GM21786 (cell line): ENCODE measurements at regions not wholly inside any gene's neighbourhood (a gene's known extent, or its start where the extent isn't known, plus 50 kb on each side); places are given as distances from the start of the nearest gene placed in this dataset.

Experiments
- ATAC-seq: cut with Tn5 transposase; IDR thresholded peaks from one replicate; pipeline ENCODE4 v1.9.1; 2021; ENCODE audit not compliant: unreplicated experiment

DNA sequence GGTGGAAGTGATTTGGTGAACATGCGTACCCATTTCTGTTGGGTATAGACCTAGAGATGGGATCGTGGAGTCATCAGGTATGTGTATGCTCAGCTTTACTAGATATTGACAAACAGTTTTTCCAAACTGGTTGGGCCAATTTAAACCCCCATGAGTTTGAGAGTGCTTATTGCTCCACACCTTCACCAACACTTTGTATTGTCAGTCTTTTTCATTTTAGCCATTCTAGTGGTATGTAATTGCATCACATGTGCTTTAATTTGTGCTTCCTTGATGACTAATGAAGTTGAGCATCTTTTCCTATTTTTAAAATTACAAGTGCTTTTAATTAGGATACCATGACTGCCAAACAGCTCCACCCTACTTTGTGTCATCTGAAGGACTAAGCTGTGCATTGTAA lies 158.9 kb upstream of the AKIRIN2 start:
- ATAC-seq = no peak

DNA sequence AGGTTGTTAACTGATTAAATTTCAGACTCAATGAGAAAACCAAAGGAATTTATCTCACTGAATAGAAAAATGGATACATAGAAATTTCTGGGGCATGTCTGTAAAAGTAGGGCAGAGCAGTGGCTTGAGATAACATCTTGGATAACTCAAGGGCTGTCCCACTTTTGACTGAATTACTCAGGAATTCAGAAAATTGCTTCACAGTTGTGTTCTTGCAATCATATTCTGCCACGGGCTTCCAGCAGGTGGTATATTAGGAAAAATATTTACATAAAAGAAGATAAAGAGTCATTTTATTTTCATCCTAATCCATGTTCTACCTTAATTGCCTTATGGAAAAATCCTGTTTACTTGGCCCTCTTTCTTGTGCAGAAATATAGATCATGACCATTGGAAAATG lies 156.4 kb upstream of the AKIRIN2 start:
- ATAC-seq = no peak

DNA sequence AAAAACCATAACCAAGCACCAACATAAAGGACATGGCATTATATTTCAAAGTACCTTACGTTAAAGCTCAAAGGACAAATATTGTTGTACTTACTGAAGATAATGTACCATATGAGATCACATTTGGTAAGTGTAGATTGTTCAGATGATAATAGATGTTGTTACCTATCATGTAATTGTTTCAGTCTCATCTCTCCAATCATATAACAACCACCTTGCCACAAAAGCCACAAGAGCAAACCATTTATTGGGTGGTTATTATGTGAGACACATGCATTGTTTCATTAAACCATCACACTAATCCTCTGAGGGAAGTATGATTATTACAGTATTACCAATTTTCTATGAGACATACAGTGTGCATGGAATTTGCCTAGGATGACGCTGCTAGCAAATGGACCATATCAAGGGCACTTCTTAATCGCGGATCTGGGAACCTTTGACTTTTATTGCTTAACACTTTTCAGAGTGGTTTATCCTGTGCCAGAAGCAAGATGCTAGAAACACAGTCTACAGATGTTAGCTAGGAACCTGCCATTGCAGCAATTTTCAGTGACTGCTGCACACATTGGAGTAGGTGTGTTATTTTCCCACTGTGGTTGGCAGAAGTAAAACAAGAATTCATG lies 149.8 kb upstream of the AKIRIN2 start:
- no peak for ATAC-seq

DNA sequence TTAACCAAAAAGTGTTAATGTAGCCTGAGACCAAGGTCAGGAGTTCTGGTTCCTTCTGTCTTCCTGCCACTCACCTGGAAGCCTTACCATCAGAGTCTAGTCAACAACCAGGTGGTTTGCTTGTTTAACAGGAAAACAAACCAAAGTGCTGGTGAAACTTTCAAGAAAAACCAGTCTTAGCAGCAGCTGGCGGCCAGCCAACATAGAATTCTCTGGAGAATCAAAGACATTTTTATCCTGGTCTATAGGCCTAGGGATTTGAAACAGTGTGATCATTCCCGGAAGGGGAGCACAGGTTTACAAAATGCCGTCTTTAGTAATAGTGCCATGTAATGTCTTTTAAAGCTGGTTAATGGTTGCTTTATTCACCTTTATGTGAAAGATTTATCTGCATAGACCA lies 146.6 kb upstream of the AKIRIN2 start:
- no peak for ATAC-seq

DNA sequence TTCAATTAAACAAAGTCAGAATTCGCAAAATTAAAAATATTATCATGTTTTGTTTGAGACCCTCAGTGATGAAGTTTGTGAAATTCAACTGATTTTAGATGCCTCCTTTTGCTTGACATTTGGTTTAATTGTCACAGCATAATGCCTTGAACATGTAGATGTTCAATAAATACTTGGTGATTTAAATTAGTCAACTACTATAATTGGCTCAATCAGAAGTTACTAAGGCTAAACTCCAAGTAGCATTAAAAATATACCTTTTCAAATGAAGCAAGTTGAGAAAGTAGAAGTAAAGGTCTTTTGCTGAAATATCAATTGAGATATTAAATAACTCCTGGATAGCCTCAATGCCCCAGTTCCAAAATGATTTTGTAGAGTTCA lies 145.8 kb upstream of the AKIRIN2 start:
- ATAC-seq = no peak

DNA sequence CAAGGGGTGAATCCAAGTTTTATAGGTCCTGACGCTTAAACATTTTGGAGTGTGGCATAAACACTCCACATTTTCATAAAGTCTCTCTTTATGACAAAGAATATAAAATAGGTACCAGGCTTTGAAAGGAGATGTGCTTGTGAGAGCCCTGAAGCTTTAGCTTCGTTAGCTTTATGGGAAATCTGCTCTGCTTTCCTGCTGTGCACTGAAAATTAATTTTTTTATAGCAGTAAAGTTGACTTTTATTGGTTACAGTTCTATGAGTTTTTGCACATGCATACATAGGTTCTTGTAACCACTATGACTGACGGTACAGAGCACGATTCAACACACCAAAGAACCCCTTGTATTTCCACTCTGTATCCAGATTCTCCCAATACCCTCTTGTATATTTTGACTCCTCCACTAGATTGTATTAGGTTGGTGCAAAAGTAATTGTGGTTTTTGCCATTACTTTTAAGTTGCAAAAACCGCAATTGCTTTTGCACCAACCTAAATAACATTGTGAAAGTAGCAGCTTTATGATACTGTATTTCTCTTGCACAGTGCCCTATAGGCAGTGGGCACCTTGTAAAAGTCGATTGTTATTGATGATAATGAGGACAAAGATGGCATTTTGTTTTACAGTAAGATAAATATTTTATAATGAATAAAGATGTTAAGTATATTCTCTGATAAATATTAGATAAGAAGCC lies 145.2 kb upstream of the AKIRIN2 start:
- ATAC-seq = no peak

DNA sequence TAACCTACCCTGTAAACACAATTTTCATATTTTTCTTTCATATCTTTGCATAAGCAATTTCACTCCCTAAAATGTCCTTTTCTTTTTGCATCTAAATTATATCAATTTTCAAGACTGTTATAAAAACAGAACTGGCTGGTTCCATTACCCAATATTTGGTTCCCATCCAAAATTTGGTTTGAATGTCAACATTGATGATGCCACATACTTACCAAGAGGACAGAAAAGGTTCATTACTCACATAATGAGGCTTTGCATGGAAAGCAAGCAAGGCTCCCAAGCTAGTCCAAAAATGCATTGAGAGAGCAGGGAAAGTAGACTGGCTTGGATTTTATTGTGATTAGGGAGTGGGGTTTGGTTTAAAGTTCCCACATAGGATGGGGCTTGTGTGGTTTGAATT lies 144.4 kb upstream of the AKIRIN2 start:
- no peak for ATAC-seq

DNA sequence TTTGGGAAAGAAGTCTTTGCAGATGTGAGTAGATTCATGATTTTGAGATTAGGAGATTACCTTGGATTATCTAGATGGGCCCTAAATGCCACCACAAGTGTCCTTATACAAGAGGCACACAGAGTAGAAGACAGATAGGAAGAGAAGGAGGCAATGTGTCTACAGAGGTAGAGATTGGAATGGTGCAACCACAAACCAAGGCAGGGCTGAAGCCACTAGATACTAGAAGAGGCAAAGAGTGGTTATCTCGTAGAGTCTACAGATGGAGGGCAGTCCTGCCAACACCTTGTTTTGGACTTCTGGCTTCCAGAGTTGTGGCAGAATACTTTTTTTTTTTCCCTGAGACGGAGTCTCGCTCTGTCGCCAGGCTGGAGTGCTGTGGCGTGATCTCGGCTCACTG lies 138.3 kb upstream of the AKIRIN2 start:
- ATAC-seq = no peak

DNA sequence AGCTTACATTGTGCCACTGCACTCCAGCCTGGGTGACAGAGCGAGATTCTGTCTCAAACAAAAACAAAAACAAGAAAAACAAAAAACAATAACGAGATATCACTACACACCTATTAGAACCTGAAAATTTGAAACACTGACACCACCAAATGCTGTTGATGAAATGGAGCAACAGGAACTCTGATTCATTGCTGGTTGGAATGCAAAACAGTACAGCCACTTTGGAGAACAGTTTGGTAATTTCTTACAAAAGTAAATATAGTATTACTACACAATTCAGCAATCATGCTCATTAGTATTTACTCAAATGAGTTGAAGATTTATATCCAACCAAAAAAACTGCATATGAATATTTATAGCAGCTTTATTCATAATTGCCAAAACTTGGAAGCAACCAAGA lies 135.8 kb upstream of the AKIRIN2 start:
- no peak for ATAC-seq

DNA sequence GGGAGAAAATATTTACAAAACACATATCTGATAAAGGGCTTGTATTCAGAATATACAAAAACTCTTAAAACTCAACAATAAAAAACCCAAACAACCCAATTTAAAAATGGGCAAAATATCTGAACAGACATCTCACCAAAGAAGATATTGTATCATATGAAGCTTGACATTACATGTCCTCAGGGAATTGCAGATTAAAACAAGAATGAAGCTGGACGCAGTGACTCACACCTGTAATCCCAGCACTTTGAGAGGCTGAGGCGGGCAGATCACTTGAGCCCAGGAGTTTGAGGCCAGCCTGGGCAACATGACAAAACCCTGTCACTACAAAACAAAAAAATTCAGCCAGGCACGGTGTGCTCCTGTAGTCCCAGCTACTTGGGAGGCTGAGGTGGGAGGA lies 135.4 kb upstream of the AKIRIN2 start:
- no peak for ATAC-seq

DNA sequence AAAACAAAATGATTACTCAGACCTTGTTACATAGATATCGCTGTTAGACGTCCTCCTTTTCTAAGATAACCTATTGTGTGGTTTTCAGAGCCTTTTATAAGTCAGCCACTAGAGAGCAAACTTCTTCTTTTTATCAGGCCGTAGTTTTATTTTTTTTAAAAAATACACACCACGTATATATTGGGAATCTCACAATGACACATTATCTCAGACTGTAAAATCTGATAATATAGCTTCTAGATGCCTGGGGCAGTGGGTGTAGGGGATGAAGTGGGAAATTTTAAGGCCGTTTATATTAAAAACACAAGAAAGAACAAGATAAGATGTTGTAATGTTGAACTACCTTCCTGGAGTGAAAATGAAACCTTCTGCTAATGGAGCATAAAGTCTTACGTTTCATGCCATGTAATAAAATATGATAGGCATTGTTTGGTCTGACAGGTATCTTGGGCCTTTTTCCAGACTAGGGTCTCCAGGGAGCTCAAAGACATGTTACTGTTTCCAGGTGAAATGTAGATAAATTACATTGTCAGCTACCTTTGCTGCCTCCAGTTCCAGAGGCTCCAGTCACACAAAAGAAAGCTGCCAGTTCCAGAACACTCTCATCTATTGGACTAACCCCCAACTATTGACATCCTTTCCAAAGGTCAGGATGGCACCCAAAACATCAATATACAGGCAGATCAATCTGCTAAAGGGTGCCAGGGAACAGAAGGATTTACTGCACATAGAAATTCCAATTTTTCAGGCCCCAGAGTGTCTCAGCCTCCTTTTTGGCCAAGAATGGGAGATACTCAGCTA lies 130.2 kb upstream of the AKIRIN2 start:
- ATAC-seq = peak; percentile 77

DNA sequence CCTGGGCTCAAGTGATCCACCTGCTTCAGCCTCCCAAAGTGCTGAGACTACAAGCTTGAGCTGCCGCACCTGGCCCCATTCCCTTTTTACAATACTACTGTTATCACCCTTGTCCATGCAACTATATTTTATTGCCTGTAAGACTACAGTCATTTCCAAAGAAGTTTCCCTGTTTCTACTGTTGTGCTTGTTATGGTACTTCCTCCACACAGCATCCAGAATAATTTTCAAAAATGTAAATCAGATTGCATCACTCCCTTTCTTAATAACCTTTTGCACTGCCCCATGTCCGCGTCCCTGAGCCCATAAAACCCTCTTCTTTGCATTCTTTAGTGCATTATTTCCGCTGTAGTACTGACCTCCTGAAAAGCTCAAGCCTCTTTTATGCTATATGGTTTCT lies 128.9 kb upstream of the AKIRIN2 start:
- ATAC-seq = no peak

DNA sequence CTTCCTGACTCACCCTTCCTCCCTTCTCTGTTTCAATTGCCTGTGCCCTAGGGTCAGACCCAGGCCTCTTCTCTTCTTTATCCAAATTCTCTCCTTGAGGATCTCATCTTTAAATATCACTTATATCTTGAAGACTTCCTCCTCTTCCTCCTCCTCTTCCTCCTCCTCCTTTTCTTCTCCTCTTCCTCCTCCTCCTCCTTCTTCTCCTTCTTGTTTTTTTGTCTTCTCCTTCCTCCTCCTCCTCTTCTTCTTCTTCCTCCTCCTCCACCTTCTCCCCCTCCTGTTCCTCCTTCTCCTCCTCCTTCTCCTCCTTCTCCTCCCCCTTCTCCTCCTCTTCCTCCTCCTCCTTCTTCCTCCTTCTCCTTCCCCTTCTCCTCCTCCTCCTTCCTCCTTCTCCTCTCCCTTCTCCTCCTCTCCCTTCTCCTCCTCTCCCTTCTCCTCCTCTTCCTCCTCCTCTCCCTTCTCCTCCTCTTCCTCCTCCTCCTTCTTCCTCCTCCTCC lies 127.6 kb upstream of the AKIRIN2 start:
- no peak for ATAC-seq

DNA sequence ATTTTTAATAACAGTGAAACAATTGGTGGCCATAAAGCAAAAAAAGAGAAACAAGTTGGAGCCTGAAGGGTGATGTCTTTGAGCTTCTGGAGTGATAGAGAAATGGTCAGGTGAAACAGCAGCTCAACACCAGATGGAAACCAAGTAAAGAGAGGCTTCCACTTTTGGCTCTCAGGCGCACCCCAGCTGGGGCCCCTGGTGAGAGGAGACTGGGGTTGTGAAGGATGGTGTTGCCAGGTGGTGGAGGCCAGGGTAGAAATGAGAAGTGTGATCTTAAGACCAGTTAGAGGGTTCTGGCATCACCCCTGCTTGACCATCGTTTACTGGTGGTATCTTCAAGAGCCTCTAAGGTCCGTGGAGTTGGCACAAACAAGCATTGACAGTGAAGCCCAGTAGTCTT lies 126.0 kb upstream of the AKIRIN2 start:
- no peak for ATAC-seq

DNA sequence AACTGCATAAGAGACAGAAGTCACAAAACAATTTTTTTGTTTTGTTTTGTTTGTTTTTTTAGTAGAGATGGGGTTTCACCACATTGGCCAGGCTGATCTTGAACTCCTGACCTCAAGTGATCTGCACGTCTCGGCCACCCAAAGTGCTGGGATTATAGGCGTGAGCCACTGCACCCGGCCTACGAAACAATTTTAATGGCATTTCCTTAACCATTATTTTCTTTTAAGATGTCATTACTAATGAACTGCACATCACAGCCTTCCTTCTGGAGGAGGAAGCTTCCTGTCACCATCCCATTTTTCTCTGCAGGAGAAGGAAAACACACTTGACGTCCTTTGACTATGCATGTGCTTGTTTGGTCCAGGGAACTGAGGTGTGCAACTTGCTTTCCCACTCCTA lies 125.3 kb upstream of the AKIRIN2 start:
- ATAC-seq = no peak

DNA sequence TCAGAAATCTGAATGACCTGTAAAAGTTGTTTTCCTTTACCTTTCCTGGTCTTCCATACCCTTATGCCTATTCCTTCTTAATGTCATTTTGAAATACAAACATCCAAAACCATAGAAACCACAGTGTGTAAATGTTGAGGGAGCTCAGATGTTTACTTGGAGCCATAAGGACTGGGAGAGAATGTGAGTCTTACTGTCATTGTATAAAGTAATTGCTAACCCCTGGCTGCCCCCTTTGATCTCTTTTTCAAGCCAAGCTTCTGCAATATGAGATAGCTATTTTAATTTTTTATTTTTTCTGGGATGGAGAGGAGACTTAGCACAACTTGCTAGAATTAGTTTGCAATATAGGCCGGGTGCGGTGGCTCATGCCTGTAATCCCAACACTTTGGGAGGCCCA lies 124.4 kb upstream of the AKIRIN2 start:
- no peak for ATAC-seq

DNA sequence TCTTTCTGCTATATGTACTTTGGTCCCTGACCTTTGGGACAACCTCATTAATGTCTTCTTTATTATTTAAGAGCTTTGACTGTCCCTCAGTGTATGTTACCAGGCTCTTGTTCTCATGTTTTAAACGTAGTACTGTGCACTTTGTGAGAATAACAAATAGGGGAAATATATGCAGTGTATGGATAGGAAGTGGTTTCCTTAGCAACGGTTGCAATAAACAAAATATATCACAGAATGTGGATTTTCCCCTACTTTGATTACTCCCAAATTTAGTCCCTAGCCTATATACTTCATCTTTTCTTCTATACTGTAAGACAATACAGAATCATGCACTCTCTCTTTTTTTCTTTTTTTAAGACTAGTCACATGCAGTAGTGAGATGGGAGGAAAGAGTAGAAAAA lies 123.8 kb upstream of the AKIRIN2 start:
- peak; percentile 62 for ATAC-seq

DNA sequence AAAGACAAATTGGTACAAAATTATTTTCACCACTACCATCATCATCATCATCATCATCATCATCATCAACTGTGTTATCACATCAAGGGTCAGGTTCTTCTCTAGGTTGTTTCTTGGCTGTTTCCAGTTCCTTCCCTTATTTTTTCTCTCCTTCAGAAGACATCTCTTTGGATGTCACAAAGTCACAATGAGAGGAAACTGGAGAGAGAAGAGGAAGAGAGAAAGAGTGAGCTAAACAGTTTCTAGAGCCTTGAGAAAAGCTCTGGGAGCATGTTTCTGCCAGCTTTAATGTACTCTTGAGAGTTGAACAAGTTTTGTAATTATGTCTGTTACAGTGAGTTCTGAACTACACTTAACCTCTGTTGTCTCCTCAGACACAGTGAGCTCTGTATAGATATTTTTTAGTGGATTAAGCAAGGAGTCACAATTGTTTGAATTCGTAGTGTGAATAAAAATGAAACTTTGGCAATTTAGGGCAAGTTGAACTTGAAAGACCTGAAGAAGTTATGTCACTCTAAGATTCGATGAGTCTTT lies 123.0 kb upstream of the AKIRIN2 start:
- ATAC-seq = no peak

DNA sequence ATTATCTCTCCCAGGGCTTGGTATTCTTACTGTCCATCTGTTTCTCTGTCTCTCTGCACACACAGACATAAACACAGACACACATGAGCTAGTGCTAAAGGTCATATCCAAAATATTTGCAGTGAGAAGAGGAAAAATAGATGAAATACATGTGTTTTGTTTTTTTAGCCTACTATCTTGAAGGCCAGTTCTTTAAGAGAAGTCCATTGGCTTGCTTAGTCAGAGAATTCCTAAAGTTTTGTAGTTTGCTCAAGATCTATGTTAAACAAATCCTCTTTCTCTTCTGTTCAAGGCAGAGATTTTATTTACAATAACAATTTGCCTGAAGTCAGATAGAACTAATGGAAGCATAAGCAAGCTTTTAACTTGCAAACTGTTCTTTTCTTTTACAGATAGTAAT lies 120.0 kb upstream of the AKIRIN2 start:
- ATAC-seq = no peak

DNA sequence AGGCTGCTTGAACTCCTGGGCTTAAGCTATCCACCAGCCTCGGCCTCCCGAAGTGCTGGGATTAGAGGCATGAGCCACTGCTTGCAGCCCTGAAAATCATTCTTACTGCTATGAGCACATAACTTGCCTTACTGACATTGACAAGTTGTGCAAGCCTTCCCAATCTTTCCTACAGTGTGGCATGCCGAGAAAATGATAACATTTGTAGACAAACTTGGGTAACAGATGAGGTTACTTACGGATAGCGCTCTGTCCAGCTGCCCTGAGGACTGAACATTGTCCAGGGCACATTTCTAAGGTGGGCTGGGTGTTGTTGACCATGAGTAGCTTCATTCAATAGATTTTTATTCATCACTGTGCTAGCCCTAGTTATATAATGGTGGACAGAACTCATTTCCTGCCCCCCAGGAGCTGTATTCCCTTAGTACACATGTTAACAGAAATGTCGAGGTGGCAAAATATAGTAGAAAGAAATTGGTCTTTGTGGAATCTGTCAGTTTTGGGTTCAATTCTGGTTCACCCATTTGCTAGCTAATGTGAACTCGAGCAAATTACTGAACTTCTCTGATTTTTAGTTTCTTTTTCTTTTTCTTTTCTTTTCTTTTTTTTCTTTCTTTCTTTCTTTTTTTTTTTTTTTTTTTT lies 118.4 kb upstream of the AKIRIN2 start:
- ATAC-seq = no peak

DNA sequence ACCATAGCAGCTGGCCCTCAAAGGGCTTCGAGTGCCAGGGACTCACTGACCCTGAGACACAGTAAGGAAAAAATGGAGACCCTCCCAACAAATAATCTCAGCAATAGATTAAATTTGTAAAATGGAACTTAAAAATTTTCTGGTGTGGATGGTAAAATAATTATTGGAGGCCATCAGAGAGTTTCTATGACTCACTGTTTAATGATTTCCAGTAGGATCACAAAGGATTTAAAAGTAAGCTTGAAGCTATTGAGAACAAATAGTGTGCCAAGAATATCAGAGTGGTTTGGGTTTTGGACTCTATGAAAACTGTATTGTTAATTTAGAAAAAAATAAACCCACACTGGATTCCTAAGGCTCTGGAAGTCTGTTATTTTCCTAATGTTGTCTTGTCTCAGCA lies 115.2 kb upstream of the AKIRIN2 start:
- ATAC-seq = no peak
